ENCODE measurements at regions not wholly inside any gene's neighbourhood (a gene's known extent, or its start where the extent isn't known, plus 50 kb on each side); places are given as distances from the start of the nearest gene placed in this dataset.

DNA sequence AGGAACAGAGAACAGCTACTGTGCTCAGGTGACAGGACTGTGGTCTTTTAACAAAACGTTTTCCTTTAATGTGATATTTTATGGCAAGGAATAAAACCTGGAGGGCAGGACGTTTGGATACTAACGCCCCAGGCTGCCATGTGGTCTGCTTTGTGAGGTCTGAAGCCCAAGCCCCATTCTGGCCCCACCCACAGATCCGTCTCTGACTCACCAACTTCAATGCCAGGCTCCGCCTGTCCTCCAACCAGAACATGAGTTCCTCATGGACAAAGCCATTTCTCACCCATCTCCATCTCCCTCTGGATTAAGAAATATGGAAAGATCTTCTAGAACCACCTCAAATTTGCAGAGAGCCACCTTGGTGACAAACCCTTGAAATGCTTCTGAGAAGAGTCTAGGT, 148.8 kb downstream of the CRYBB2 start:
- DNase-seq (ENCODE audit: low read depth, low spot score): no peak
- Mint-ChIP-seq H3K27ac (ENCODE audit: unreplicated experiment) (no peak overlapping the region), H3K27me3 (ENCODE audit: low read depth) (no peaks in the 10 kb centered on the region), H3K9me3 (no peaks in the 10 kb centered on the region), H3K4me1 (peaks cover 10% of the 10 kb centered on the region), H3K36me3 (ENCODE audit: low read depth) (no peaks in the 10 kb centered on the region), H3K4me3 (no peak overlapping the region)
- TF ChIP-seq, protein P1, sequence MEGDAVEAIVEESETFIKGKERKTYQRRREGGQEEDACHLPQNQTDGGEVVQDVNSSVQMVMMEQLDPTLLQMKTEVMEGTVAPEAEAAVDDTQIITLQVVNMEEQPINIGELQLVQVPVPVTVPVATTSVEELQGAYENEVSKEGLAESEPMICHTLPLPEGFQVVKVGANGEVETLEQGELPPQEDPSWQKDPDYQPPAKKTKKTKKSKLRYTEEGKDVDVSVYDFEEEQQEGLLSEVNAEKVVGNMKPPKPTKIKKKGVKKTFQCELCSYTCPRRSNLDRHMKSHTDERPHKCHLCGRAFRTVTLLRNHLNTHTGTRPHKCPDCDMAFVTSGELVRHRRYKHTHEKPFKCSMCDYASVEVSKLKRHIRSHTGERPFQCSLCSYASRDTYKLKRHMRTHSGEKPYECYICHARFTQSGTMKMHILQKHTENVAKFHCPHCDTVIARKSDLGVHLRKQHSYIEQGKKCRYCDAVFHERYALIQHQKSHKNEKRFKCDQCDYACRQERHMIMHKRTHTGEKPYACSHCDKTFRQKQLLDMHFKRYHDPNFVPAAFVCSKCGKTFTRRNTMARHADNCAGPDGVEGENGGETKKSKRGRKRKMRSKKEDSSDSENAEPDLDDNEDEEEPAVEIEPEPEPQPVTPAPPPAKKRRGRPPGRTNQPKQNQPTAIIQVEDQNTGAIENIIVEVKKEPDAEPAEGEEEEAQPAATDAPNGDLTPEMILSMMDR (conservative IDR thresholded peaks at IDR 0.05): no peak

DNA sequence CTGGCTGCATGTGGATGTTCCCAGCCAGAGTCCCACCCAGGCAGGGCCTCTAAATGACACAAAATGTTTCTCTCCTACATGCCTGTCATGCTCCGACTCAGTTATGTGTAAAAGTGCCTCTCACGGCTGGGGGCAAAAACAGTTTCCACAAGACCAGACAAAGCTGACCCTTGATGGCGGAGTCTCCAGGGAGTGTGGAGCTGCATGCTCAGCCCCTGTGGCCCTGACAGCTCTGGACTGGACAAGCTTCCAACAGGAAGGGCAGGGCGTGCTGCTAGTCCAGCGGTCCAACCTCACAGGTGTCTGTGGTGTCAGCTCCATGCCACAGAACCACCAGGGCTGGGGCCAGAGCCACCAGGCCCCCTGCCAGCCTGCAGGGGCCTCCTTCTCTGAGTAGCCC, 149.6 kb downstream of the CRYBB2 start:
- Mint-ChIP-seq H3K4me3 (no peak overlapping the region), H3K27me3 (ENCODE audit: low read depth) (no peaks in the 10 kb centered on the region), H3K4me1 (peaks cover 10% of the 10 kb centered on the region), H3K9me3 (no peaks in the 10 kb centered on the region), H3K27ac (ENCODE audit: unreplicated experiment) (no peak overlapping the region), H3K36me3 (ENCODE audit: low read depth) (no peaks in the 10 kb centered on the region)
- TF ChIP-seq, protein P1 (conservative IDR thresholded peaks at IDR 0.05): no peak
- no peak for DNase-seq (ENCODE audit: low read depth, low spot score)

DNA sequence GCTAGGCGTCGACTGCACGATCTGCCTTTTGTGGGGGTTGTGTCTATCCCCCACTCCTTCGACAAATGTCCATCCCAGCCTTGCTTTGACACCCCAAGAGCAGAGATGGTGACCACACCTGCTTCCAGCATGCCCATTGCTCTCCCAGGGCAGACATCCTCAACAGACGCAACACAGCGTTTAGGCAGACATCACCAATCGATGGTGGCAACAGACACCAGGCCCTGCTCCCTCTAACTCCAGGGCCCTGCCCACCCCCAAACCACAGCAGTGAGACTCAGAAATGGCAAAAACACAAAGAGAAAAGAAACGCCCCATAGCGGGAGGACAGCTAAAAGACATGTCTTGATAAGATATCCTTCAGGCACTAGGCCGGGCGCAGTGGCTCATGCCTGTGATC, 150.9 kb downstream of the CRYBB2 start:
- Mint-ChIP-seq H3K4me3 (no peak overlapping the region), H3K27ac (ENCODE audit: unreplicated experiment) (no peak overlapping the region), H3K9me3 (no peaks in the 10 kb centered on the region), H3K27me3 (ENCODE audit: low read depth) (no peaks in the 10 kb centered on the region), H3K4me1 (peaks cover 10% of the 10 kb centered on the region), H3K36me3 (ENCODE audit: low read depth) (no peaks in the 10 kb centered on the region)
- TF ChIP-seq, protein P1 (conservative IDR thresholded peaks at IDR 0.05): no peak
- no peak for DNase-seq (ENCODE audit: low read depth, low spot score)

DNA sequence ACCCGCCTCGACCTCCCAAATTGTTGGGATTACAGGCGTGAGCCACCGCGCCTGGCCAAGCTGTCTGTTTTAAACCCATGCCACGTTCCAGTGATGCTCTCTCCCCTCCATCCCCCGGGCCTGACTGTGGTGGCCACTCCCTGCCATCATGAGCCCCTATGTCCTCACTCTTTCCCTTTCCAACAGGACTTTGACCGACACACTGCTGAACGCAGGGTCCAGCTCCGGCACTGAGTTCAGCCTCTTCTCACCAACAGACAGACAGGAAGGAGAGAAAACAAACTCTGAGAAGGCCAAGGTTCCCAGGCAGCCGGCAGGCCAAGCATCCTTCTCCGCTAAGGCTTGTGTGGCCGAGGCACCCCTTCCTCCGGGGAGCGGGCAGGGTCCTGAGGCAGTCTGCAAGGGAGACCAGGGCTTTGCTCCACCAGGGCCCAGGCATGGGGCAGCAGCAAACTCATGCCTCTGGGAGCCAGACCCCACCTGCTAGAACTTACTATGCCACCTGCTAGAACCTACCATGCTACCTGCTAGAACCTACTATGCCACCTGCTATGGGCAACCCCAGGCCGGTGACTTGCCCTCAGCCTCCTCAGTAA, 152.7 kb downstream of the CRYBB2 start:
- TF ChIP-seq, protein P1 (conservative IDR thresholded peaks at IDR 0.05): no peak
- DNase-seq (ENCODE audit: low read depth, low spot score): no peak
- Mint-ChIP-seq H3K9me3 (no peaks in the 10 kb centered on the region), H3K36me3 (ENCODE audit: low read depth) (peaks cover 3% of the 10 kb centered on the region), H3K27me3 (ENCODE audit: low read depth) (no peaks in the 10 kb centered on the region), H3K4me1 (peaks cover 10% of the 10 kb centered on the region), H3K4me3 (no peak overlapping the region), H3K27ac (ENCODE audit: unreplicated experiment) (no peak overlapping the region)

DNA sequence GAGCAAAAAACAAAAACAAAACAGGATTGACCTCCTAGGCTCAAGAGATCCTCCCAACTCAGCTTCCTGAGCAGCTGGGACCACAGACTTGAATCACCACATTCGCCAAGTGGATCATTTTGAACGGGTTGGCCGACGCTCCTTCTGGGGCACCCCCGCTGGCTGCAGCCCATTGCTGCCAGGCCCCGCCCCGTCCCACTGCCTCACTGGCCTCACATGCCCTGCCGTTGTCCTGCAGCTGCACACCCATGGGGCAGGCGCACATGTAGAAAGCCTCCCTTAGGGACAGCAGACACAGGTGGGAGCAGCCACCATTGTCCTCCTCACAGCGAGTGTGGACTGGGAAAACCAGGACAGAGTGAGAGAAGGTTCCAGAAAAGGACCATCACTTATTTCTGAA, 154.5 kb downstream of the CRYBB2 start:
- TF ChIP-seq, protein P1 (conservative IDR thresholded peaks at IDR 0.05): no peak
- no peak overlapping the region for H3K27ac Mint-ChIP-seq (ENCODE audit: unreplicated experiment)
- no peak overlapping the region for H3K4me3 Mint-ChIP-seq
- no peaks in the 10 kb centered on the region for H3K27me3 Mint-ChIP-seq (ENCODE audit: low read depth)
- peaks cover 2% of the 10 kb centered on the region for H3K4me1 Mint-ChIP-seq
- DNase-seq (ENCODE audit: low read depth, low spot score): no peak
- H3K36me3 Mint-ChIP-seq (ENCODE audit: low read depth): peaks cover 9% of the 10 kb centered on the region
- H3K9me3 Mint-ChIP-seq: no peaks in the 10 kb centered on the region

Data from neural crest cell (in vitro differentiated cells).